IMR-90 (cell line): ENCODE measurements at regions not wholly inside any gene's neighbourhood (a gene's known extent, or its start where the extent isn't known, plus 50 kb on each side); places are given as distances from the start of the nearest gene placed in this dataset.

Source experiments
- ATAC-seq: fragments of 200-7000 bp; cut with Tn5 transposase; 2 replicates; pipeline ENCODE4 v1.9.1; 2020; ENCODE audit warnings: low read depth, mild to moderate bottlenecking, moderate library complexity
- BruUV-seq: library from RNA; stranded (reverse); fragments of 400-500 nt; replicated peaks from 2 replicates; lab custom pipeline; 2021; lab: Mats Ljungman, UMichigan
- CTCF ChIA-PET: fragments of 300-600 bp; formaldehyde crosslinking; extraction: SDS; loops from one replicate; lab custom pipeline; 2021; ENCODE audit warnings: antibody characterized with exemption; lab: Yijun Ruan, JAX
- POLR2A ChIA-PET: fragments of 300-600 bp; sonication (Branson Sonifier 250); formaldehyde crosslinking; loops from one replicate; lab custom pipeline; 2022; ENCODE audit warnings: antibody characterized with exemption; ENCODE audit not compliant: unreplicated experiment; lab: Charles Lee
- DNase-seq: peaks from one replicate; pipeline ENCODE4 v3.0.0; 2013
- H2AFZ ChIP-seq: replicated peaks from 2 replicates; pipeline ENCODE3; 2013; ENCODE audit warnings: low read length, mild to moderate bottlenecking; ENCODE audit not compliant: poor library complexity
- H2AK5ac ChIP-seq: 2 replicates; pipeline ENCODE4 v1.6.1; 2013; ENCODE audit warnings: low read depth, low read length, inconsistent platforms
- H2AK9ac ChIP-seq: replicated peaks from 2 replicates; pipeline ENCODE3; 2013; ENCODE audit warnings: mild to moderate bottlenecking, low read depth, low read length, moderate library complexity; ENCODE audit not compliant: poor library complexity
- H2BK120ac ChIP-seq: 2 replicates; pipeline ENCODE4 v1.6.1; 2013; ENCODE audit warnings: low read depth, low read length, inconsistent platforms
- H2BK15ac ChIP-seq: 3 replicates; pipeline ENCODE4 v1.6.1; 2013; ENCODE audit warnings: low read depth, low read length, inconsistent platforms
- H2BK20ac ChIP-seq: 2 replicates; pipeline ENCODE4 v1.6.1; 2013; ENCODE audit warnings: low read depth, mild to moderate bottlenecking, inconsistent platforms, low read length, moderate library complexity
- H2BK5ac ChIP-seq: 2 replicates; pipeline ENCODE4 v1.6.1; 2013; ENCODE audit warnings: mild to moderate bottlenecking, low read depth, low read length, inconsistent platforms; ENCODE audit not compliant: poor library complexity, severe bottlenecking
- H3K14ac ChIP-seq: replicated peaks from 2 replicates; pipeline ENCODE4 v1.6.1; 2013; ENCODE audit warnings: low read depth, low read length, inconsistent platforms
- H3K18ac ChIP-seq: 2 replicates; pipeline ENCODE4 v1.6.1; 2013; ENCODE audit warnings: low read depth, low read length, control low read depth
- H3K23ac ChIP-seq: 2 replicates; pipeline ENCODE4 v1.6.1; 2013; ENCODE audit warnings: low read depth, low read length, inconsistent platforms
- H3K27ac ChIP-seq: 2 replicates; pipeline ENCODE4 v1.5.1; 2013; ENCODE audit warnings: mild to moderate bottlenecking, control low read depth, low read length; ENCODE audit not compliant: insufficient read depth
- H3K27me3 ChIP-seq: 2 replicates; pipeline ENCODE4 v1.6.1; 2013; ENCODE audit warnings: low read length; ENCODE audit not compliant: control insufficient read depth, insufficient read depth
- H3K36me3 ChIP-seq: 2 replicates; pipeline ENCODE4 v1.6.1; 2013; ENCODE audit warnings: low read length, mixed read lengths; ENCODE audit not compliant: control insufficient read depth, insufficient read depth
- H3K4ac ChIP-seq: 2 replicates; pipeline ENCODE4 v1.6.1; 2013; ENCODE audit warnings: low read depth, low read length, inconsistent platforms
- H3K4me1 ChIP-seq: 2 replicates; pipeline ENCODE4 v1.6.1; 2013; ENCODE audit warnings: low read length, mixed read lengths; ENCODE audit not compliant: control insufficient read depth, insufficient read depth
- H3K4me2 ChIP-seq: 2 replicates; pipeline ENCODE4 v1.6.1; 2013; ENCODE audit warnings: low read depth, mild to moderate bottlenecking, control low read depth, low read length, moderate library complexity
- H3K4me3 ChIP-seq: 2 replicates; pipeline ENCODE4 v1.5.1; 2013; ENCODE audit warnings: low read depth, mild to moderate bottlenecking, control low read depth, low read length, moderate library complexity; ENCODE audit not compliant: insufficient read depth
- H3K56ac ChIP-seq: 2 replicates; pipeline ENCODE4 v1.6.1; 2013; ENCODE audit warnings: low read length, inconsistent platforms; ENCODE audit not compliant: insufficient read depth; ENCODE audit errors: extremely low read depth
- H3K79me1 ChIP-seq, 2 experiments: 2 replicates each; pipeline ENCODE4 v1.6.1; 2013; ENCODE audit warnings: low read length in 2 of 2, inconsistent platforms in 1 of 2, low read depth in 1 of 2
- H3K9ac ChIP-seq: 2 replicates; pipeline ENCODE4 v1.6.1; 2013; ENCODE audit warnings: low read depth, low read length, control low read depth
- H3K9me1 ChIP-seq: 2 replicates; pipeline ENCODE4 v1.6.1; 2013; ENCODE audit warnings: low read length, inconsistent platforms; ENCODE audit not compliant: insufficient read depth
- H3K9me3 ChIP-seq: 2 replicates; pipeline ENCODE4 v1.6.1; 2013; ENCODE audit warnings: low read length; ENCODE audit not compliant: control insufficient read depth, insufficient read depth
- H4K20me1 ChIP-seq: 2 replicates; pipeline ENCODE4 v1.6.1; 2013; ENCODE audit warnings: low read length, inconsistent platforms; ENCODE audit not compliant: insufficient read depth
- H4K5ac ChIP-seq: 2 replicates; pipeline ENCODE4 v1.6.1; 2013; ENCODE audit warnings: mild to moderate bottlenecking, low read depth, low read length, control low read depth
- H4K8ac ChIP-seq, 2 experiments: 2 replicates each; pipeline ENCODE4 v1.6.1; 2013; ENCODE audit warnings: low read depth in 2 of 2, low read length in 2 of 2, control low read depth in 1 of 2, inconsistent platforms in 1 of 2
- H4K91ac ChIP-seq: 2 replicates; pipeline ENCODE4 v1.6.1; 2013; ENCODE audit warnings: low read depth, low read length, inconsistent platforms; ENCODE audit not compliant: insufficient read depth
- BHLHE40 ChIP-seq: fragments of 150-350 bp; IDR thresholded peaks from 2 replicates; pipeline ENCODE4 v1.6.1; 2016; ENCODE audit warnings: mild to moderate bottlenecking, low read depth, low read length
- CHD1 ChIP-seq: IDR thresholded peaks from 2 replicates; pipeline ENCODE4 v1.6.1; 2012; ENCODE audit warnings: low read depth, low read length, improper control_type of control experiment
- FOS ChIP-seq: fragments of 150-350 bp; IDR thresholded peaks from 2 replicates; pipeline ENCODE4 v1.6.1; 2016; ENCODE audit warnings: low read depth, low read length
- MAFK ChIP-seq: IDR thresholded peaks from 2 replicates; pipeline ENCODE4 v1.6.1; 2012; ENCODE audit warnings: low read depth, low read length, improper control_type of control experiment
- MAZ ChIP-seq: IDR thresholded peaks from 2 replicates; pipeline ENCODE4 v1.6.1; 2012; ENCODE audit warnings: low read depth, mild to moderate bottlenecking, low read length, improper control_type of control experiment, moderate library complexity, borderline replicate concordance
- MXI1 ChIP-seq: IDR thresholded peaks from 2 replicates; pipeline ENCODE4 v1.6.1; 2012; ENCODE audit warnings: low read depth, mild to moderate bottlenecking, low read length, moderate library complexity, borderline replicate concordance
- NFE2L2 ChIP-seq: fragments of 150-350 bp; IDR thresholded peaks from 2 replicates; pipeline ENCODE4 v1.6.1; 2016; ENCODE audit warnings: low read depth, mild to moderate bottlenecking, low read length
- POLR2A ChIP-seq: IDR thresholded peaks from 2 replicates; pipeline ENCODE4 v1.6.1; 2012; ENCODE audit warnings: mild to moderate bottlenecking, low read depth, low read length
- RAD21 ChIP-seq: IDR thresholded peaks from 2 replicates; pipeline ENCODE4 v1.6.1; 2012; ENCODE audit warnings: low read length, improper control_type of control experiment
- RCOR1 ChIP-seq: IDR thresholded peaks from 2 replicates; pipeline ENCODE4 v1.6.1; 2012; ENCODE audit warnings: mild to moderate bottlenecking, low read length, improper control_type of control experiment; ENCODE audit not compliant: insufficient replicate concordance
- SMC3 ChIP-seq: fragments of 150-350 bp; IDR thresholded peaks from 2 replicates; pipeline ENCODE4 v1.6.1; 2016; ENCODE audit warnings: low read depth, mild to moderate bottlenecking, antibody characterized with exemption, low read length, moderate library complexity
- WGBS, 2 experiments: methylation state at CpG; one replicate each; pipeline versions ENCODE4 v1.1.5 to v1.1.7; 2013; ENCODE audit warnings: missing lambda C conversion rate in 2 of 2; ENCODE audit not compliant: insufficient read length in 1 of 2; ENCODE audit errors: extremely low coverage in 2 of 2; 5-methylcytosine and 5-hydroxymethylcytosine counted together
- dilution Hi-C: fragments of 300-500 bp; cut with HindIII; formaldehyde crosslinking; loops from one replicate; pipeline ENCODE4 v1.14.3; 2018; ENCODE audit warnings: low sequenced_read_pairs; ENCODE audit not compliant: unreplicated experiment
- in situ Hi-C: fragments of 300-500 bp; cut with MboI; formaldehyde crosslinking; loops from 3 replicates; pipeline ENCODE4 v1.14.3; 2019; ENCODE audit warnings: low sequenced_read_pairs, inconsistent platforms, mixed read lengths
- intact Hi-C: fragments of 100-400 bp; cut with micrococcal nuclease; formaldehyde crosslinking; loops from 2 replicates; pipeline ENCODE4 v1.10.0; 2022
- TF ChIP-seq, protein P1 (sequence below): fragments of 150-350 bp; IDR thresholded peaks from 2 replicates; pipeline ENCODE4 v1.6.1; 2016; ENCODE audit warnings: low read depth, mild to moderate bottlenecking, low read length, moderate library complexity, borderline replicate concordance
- TF ChIP-seq, protein P2 (sequence below): fragments of 150-350 bp; IDR thresholded peaks from 2 replicates; pipeline ENCODE4 v1.6.1; 2017; ENCODE audit warnings: mild to moderate bottlenecking, antibody characterized with exemption, low read length, low read depth
- TF ChIP-seq, protein P3 (sequence below): conservative IDR thresholded peaks from 2 replicates; pipeline ENCODE4 v1.5.1; 2012; ENCODE audit warnings: mild to moderate bottlenecking, low read depth, low read length, improper control_type of control experiment

DNA sequence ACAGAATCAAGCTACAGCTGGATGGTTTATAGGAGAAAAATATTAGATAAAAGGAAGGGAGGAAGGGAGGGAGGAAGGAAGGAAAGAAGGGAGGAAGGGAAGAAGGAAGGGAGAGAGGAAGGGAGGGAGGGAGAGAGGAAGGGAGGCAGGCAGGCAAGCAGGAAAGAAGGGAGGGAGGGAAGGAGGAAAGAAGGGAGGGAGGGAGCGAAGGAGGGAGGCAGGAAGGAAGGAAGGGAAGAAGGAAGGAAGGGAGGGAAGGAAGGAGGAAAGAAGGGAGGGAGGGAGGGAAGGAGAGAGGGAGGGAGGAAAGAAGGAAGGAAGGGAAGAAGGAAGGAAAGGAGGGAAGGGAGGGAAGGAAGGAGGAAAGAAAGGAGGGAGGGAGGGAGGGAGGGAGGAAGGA, 77.9 kb upstream of the C1QTNF7 start:
- peaks cover 9% of the 10 kb centered on the region; the same call in 1 of the 2 replicates for H3K4me1 ChIP-seq
- ChIA-PET CTCF (no interaction called here), POLR2A (interaction anchor here (0.6 kb wide), 1 partner anchor 104 kb away, joined by 4 read pairs; no protein-coding TSS in a partner anchor)
- 100% methylated on average over 1 of the region's 1 CpG; no CpG with 5 or more reads in 1 of the 2 experiments for WGBS, 2 experiments
- no peak overlapping the region for H2BK20ac ChIP-seq
- H3K4me3 ChIP-seq: no peak overlapping the region
- H3K27me3 ChIP-seq: peaks cover 19% of the 10 kb centered on the region
- no peak overlapping the region; the same call in 1 of the 2 replicates for H2BK120ac ChIP-seq
- no peaks in the 10 kb centered on the region for H4K20me1 ChIP-seq
- no TSS peak for BruUV-seq
- H3K23ac ChIP-seq: no peak overlapping the region
- no peak overlapping the region for H3K56ac ChIP-seq
- no peak overlapping the region for H3K27ac ChIP-seq
- peaks cover 3% of the 10 kb centered on the region for H3K9me1 ChIP-seq
- dilution Hi-C loops: no loop called here
- no peak overlapping the region for H3K9ac ChIP-seq
- TF ChIP-seq, protein P1, sequence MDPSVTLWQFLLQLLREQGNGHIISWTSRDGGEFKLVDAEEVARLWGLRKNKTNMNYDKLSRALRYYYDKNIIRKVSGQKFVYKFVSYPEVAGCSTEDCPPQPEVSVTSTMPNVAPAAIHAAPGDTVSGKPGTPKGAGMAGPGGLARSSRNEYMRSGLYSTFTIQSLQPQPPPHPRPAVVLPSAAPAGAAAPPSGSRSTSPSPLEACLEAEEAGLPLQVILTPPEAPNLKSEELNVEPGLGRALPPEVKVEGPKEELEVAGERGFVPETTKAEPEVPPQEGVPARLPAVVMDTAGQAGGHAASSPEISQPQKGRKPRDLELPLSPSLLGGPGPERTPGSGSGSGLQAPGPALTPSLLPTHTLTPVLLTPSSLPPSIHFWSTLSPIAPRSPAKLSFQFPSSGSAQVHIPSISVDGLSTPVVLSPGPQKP: no peak
- TF ChIP-seq MAZ (no peak), MXI1 (no peak), MAFK (no peak), CHD1 (no peak), FOS (no peak), RCOR1 (no peak), SMC3 (no peak), BHLHE40 (no peak), POLR2A (no peak), NFE2L2 (no peak), RAD21 (no peak)
- TF ChIP-seq, protein P2, sequence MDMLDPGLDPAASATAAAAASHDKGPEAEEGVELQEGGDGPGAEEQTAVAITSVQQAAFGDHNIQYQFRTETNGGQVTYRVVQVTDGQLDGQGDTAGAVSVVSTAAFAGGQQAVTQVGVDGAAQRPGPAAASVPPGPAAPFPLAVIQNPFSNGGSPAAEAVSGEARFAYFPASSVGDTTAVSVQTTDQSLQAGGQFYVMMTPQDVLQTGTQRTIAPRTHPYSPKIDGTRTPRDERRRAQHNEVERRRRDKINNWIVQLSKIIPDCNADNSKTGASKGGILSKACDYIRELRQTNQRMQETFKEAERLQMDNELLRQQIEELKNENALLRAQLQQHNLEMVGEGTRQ: no peak
- TF ChIP-seq, protein P3, sequence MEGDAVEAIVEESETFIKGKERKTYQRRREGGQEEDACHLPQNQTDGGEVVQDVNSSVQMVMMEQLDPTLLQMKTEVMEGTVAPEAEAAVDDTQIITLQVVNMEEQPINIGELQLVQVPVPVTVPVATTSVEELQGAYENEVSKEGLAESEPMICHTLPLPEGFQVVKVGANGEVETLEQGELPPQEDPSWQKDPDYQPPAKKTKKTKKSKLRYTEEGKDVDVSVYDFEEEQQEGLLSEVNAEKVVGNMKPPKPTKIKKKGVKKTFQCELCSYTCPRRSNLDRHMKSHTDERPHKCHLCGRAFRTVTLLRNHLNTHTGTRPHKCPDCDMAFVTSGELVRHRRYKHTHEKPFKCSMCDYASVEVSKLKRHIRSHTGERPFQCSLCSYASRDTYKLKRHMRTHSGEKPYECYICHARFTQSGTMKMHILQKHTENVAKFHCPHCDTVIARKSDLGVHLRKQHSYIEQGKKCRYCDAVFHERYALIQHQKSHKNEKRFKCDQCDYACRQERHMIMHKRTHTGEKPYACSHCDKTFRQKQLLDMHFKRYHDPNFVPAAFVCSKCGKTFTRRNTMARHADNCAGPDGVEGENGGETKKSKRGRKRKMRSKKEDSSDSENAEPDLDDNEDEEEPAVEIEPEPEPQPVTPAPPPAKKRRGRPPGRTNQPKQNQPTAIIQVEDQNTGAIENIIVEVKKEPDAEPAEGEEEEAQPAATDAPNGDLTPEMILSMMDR: no peak
- no peak overlapping the region for H4K5ac ChIP-seq
- no peak overlapping the region for H2BK5ac ChIP-seq
- H3K4me2 ChIP-seq: no peak overlapping the region
- H3K14ac ChIP-seq: no peak overlapping the region
- H3K36me3 ChIP-seq: no peaks in the 10 kb centered on the region
- DNase-seq (no peak), ATAC-seq (no peak)
- H3K9me3 ChIP-seq: no peaks in the 10 kb centered on the region
- H3K4ac ChIP-seq: no peak overlapping the region
- intact Hi-C loops: no loop called here
- H2BK15ac ChIP-seq: no peak overlapping the region
- H4K91ac ChIP-seq: no peak overlapping the region
- H2AK5ac ChIP-seq: peak overlapping the region; percentile 59; the same call in 1 of the 2 replicates
- H2AFZ ChIP-seq: no peak overlapping the region
- no peaks in the 10 kb centered on the region for H3K79me1 ChIP-seq
- no peak overlapping the region for H4K8ac ChIP-seq
- H3K18ac ChIP-seq: peak overlapping the region; percentile 34; the same call in 1 of the 2 replicates
- no peak overlapping the region for H2AK9ac ChIP-seq
- in situ Hi-C loops: loop anchor here (25.0 kb wide), 1 partner anchor 1438 kb away; no protein-coding TSS in a partner anchor
